SU-DHL-6 (cell line): ENCODE measurements at regions not wholly inside any gene's neighbourhood (a gene's known extent, or its start where the extent isn't known, plus 50 kb on each side); places are given as distances from the start of the nearest gene placed in this dataset.
"Not testable (repeated sequence)": the region's sequence is repeated elsewhere in the genome, so short reads cannot be mapped to it uniquely, and the experiment has no call there.

Experiments used
- H2AFZ ChIP-seq: fragments of 200-600 bp; sonication (generic); 2 replicates; pipeline ENCODE4 v1.6.1; 2014; ENCODE audit warnings: low read depth, mild to moderate bottlenecking, moderate library complexity, mixed read lengths, antibody characterized with exemption, low read length; ENCODE audit not compliant: severe bottlenecking
- H3F3A ChIP-seq: fragments of 200-600 bp; shearing (Covaris generic); 2 replicates; pipeline ENCODE4 v1.6.0; 2016; ENCODE audit warnings: antibody characterized with exemption, mild to moderate bottlenecking; ENCODE audit not compliant: insufficient read depth
- H3K27ac ChIP-seq: fragments of 200-600 bp; sonication (generic); 2 replicates; pipeline ENCODE4 v1.5.1; 2016; ENCODE audit warnings: low read depth, mild to moderate bottlenecking, low read length, moderate library complexity, mixed read lengths
- H3K27me3 ChIP-seq: fragments of 200-600 bp; sonication (generic), shearing (Covaris generic); 2 replicates; pipeline ENCODE4 v1.6.0; 2014; ENCODE audit warnings: mild to moderate bottlenecking, low read length
- H3K36me3 ChIP-seq: fragments of 200-600 bp; sonication (generic); 2 replicates; pipeline ENCODE4 v1.6.1; 2014; ENCODE audit warnings: mild to moderate bottlenecking, low read length, mixed read lengths
- H3K4me2 ChIP-seq: fragments of 300-600, 200-600 bp; shearing (Covaris generic), sonication (generic); 2 replicates; pipeline ENCODE4 v1.6.0; 2014; ENCODE audit warnings: low read length, low read depth, mild to moderate bottlenecking; ENCODE audit not compliant: poor library complexity, severe bottlenecking
- H3K4me3 ChIP-seq: fragments of 200-600 bp; sonication (generic); 2 replicates; pipeline ENCODE4 v1.5.1; 2014; ENCODE audit warnings: antibody characterized with exemption, low read length, mild to moderate bottlenecking, mixed read lengths; ENCODE audit not compliant: insufficient read depth, poor library complexity, severe bottlenecking
- H3K79me2 ChIP-seq: fragments of 200-600 bp; sonication (generic); 2 replicates; pipeline ENCODE4 v1.6.1; 2014; ENCODE audit warnings: mild to moderate bottlenecking, low read length, moderate library complexity; ENCODE audit not compliant: insufficient read depth
- H3K9ac ChIP-seq: fragments of 200-600 bp; sonication (generic); 2 replicates; pipeline ENCODE4 v1.7.0; 2014; ENCODE audit warnings: mild to moderate bottlenecking, low read length
- H3K9me2 ChIP-seq: fragments of 200-600 bp; sonication (generic); replicated peaks from 2 replicates; pipeline ENCODE4 v1.6.1; 2014; ENCODE audit warnings: low read length; ENCODE audit not compliant: insufficient read depth
- H3K9me3 ChIP-seq: fragments of 200-600 bp; sonication (generic); 2 replicates; pipeline ENCODE4 v1.6.1; 2014; ENCODE audit warnings: low read length, mixed read lengths; ENCODE audit not compliant: insufficient read depth
- H4K20me1 ChIP-seq: fragments of 200-600 bp; sonication (generic); 2 replicates; pipeline ENCODE4 v1.6.1; 2014; ENCODE audit warnings: low read depth, mild to moderate bottlenecking, antibody characterized with exemption, low read length, moderate library complexity, mixed read lengths
- CTCF ChIP-seq: fragments of 200-600 bp; sonication (generic); IDR thresholded peaks from one replicate; pipeline ENCODE4 v1.5.1; 2017; ENCODE audit warnings: antibody characterized with exemption, mild to moderate bottlenecking, low read length, moderate library complexity; ENCODE audit not compliant: insufficient read depth, poor library complexity, severe bottlenecking
- EZH2phosphoT487 ChIP-seq: fragments of 200-600 bp; sonication (generic), shearing (Covaris generic); conservative IDR thresholded peaks from 2 replicates; pipeline ENCODE4 v1.6.1; 2018; ENCODE audit warnings: mild to moderate bottlenecking, antibody characterized with exemption, low read length, moderate library complexity, mixed read lengths

DNA sequence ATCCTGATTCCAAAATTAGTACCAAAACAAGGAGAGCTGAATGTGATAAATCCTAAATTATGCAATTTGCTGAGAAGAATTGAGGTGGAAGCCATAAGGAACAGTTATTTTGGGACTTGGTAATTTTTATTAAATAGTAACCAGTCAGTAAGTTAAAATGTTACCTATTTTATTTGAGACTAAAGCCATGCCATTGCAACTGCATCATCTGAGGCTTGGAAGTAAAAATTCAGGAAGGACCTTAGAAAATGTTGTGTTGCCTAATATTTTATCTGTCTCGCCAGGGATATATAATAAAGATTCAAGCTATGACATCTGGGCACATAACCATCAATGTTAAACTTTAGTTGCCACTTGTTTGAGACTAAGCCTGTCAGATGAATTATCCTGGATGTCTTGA, 341.3 kb upstream of the MAGEB16 start:
- Histone ChIP-seq H3K27me3 (no peaks in the 10 kb centered on the region), H3F3A (no peaks in the 10 kb centered on the region), H3K4me3 (no peak overlapping the region), H4K20me1 (no peaks in the 10 kb centered on the region), H3K9me2 (no peaks in the 10 kb centered on the region), H2AFZ (no peak overlapping the region), H3K4me2 (no peak overlapping the region), H3K9me3 (no peaks in the 10 kb centered on the region), H3K36me3 (no peaks in the 10 kb centered on the region), H3K79me2 (no peaks in the 10 kb centered on the region), H3K9ac (no peak overlapping the region), H3K27ac (no peak overlapping the region)
- TF ChIP-seq EZH2phosphoT487 (no peak), CTCF (no peak)

DNA sequence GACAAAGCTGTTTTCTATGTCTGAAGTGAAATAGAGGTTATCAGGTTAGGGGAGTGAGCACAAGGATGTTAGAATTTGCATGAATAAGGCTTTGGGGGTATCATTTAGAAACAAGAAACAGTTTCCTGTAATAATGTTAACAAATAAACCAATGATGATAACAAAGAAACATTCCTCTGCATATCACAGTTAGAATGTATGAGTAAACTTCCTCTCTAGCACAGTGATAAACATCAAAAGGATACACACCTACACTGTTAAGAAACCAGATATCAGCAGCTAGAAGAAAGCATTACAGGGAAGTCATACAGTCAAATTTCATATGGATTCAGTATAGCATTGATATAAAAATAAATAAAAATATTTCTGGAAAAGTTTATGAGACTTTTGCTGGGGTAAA, 340.0 kb upstream of the MAGEB16 start:
- Histone ChIP-seq H3K9me2 (no peaks in the 10 kb centered on the region), H2AFZ (no peak overlapping the region), H3K79me2 (no peaks in the 10 kb centered on the region), H3K4me3 (no peak overlapping the region), H3K9ac (no peak overlapping the region), H3K27me3 (no peaks in the 10 kb centered on the region), H4K20me1 (no peaks in the 10 kb centered on the region), H3K27ac (no peak overlapping the region), H3K9me3 (no peaks in the 10 kb centered on the region), H3K36me3 (no peaks in the 10 kb centered on the region), H3K4me2 (no peak overlapping the region), H3F3A (no peaks in the 10 kb centered on the region)
- TF ChIP-seq CTCF (no peak), EZH2phosphoT487 (no peak)

DNA sequence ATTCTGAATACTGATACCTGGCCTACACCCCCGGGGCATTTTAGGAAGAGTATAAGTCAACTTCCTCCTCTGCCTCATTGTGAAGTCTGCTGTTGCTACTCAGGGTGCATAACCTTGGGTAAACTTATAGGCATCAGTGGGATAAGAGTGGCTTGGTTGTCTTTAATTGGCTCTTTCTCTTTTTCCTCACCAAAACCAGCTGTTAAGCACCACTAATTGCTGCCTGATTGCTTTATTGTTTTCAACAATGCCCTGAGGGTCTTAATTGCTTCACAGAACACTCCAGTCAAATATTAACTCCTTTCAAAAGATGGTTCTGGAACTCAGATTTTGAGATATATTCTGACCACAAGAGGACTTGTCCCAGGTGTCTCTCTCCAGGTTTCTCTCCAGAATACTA, 337.0 kb upstream of the MAGEB16 start:
- Histone ChIP-seq H3K27me3 (no peaks in the 10 kb centered on the region), H2AFZ (no peak overlapping the region), H3K9ac (no peak overlapping the region), H3F3A (no peaks in the 10 kb centered on the region), H3K79me2 (no peaks in the 10 kb centered on the region), H3K36me3 (no peaks in the 10 kb centered on the region), H3K27ac (no peak overlapping the region), H3K9me3 (no peaks in the 10 kb centered on the region), H3K4me3 (no peak overlapping the region), H3K4me2 (no peak overlapping the region), H3K9me2 (no peaks in the 10 kb centered on the region), H4K20me1 (no peaks in the 10 kb centered on the region)
- TF ChIP-seq CTCF (no peak), EZH2phosphoT487 (no peak)

GRCh38 chrX:35496671-35497070, 301.5 kb upstream of the MAGEB16 start:
- H3K36me3 ChIP-seq, H3K27ac ChIP-seq, H2AFZ ChIP-seq, H3K9me2 ChIP-seq, H3K27me3 ChIP-seq, H4K20me1 ChIP-seq, H3F3A ChIP-seq, H3K4me2 ChIP-seq, H3K9me3 ChIP-seq, H3K79me2 ChIP-seq, H3K9ac ChIP-seq, H3K4me3 ChIP-seq: not testable (repeated sequence)

DNA sequence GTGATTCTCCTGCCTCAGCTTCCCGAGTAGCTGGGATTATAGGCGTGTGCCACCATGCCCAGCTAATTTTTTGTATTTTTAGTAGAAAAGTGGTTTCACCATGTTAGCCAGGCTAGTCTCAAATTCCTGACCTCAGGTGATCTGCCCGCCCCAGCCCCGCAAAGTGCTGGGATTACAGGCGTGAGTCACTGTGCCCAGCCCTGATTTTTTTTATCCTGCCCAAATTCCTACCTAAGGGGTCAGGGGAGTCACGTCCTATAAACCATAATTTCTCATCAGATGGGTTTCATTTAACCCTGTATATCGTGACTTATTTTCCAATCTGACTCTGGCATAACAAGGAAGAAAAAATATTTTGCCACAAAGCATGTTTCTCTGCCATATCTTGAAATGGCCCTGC, 300.7 kb upstream of the MAGEB16 start:
- not testable (repeated sequence) for H3K4me3 ChIP-seq, H3K36me3 ChIP-seq, H3K4me2 ChIP-seq, H3K27me3 ChIP-seq, H3K27ac ChIP-seq, H3K9me2 ChIP-seq, H3K9ac ChIP-seq, H3F3A ChIP-seq, H2AFZ ChIP-seq, H3K9me3 ChIP-seq, H4K20me1 ChIP-seq, H3K79me2 ChIP-seq
